Mammary epithelial cell (primary cell): ENCODE measurements at regions not wholly inside any gene's neighbourhood (a gene's known extent, or its start where the extent isn't known, plus 50 kb on each side); places are given as distances from the start of the nearest gene placed in this dataset.

ENCODE experiments used
- CTCF ChIP-seq, 2 donors: IDR thresholded peaks in 1 of 2; conservative IDR thresholded peaks in 1 of 2; 2 replicates each; pipeline ENCODE4 v1.5.1; 2011 to 2012; ENCODE audit warnings: inconsistent platforms in 2 of 2, low read length in 2 of 2, mild to moderate bottlenecking in 2 of 2, control low read depth in 1 of 2, low read depth in 1 of 2; ENCODE audit not compliant: insufficient read depth in 1 of 2; ENCODE audit errors: extremely low read depth in 1 of 2
- EZH2 ChIP-seq: IDR thresholded peaks from 2 replicates; pipeline ENCODE4 v1.6.1; 2012; ENCODE audit warnings: low read length, inconsistent platforms, borderline replicate concordance

- TF ChIP-seq CTCF (conservative IDR thresholded peaks at IDR 0.05 in 1 of 2, IDR thresholded peaks at IDR 0.05 in 1 of 2; ENCODE audit: extremely low read depth in 1 of 2, insufficient read depth in 1 of 2, low read depth in 1 of 2, low read length in 2 of 2) (no peak), EZH2 (no peak)
Observed at GRCh38 chr10:2300231-2300630, 562.9 kb upstream of the ADARB2 start.
